ENCODE measurements at regions not wholly inside any gene's neighbourhood (a gene's known extent, or its start where the extent isn't known, plus 50 kb on each side); places are given as distances from the start of the nearest gene placed in this dataset.

- no peak for DNase-seq (ENCODE audit: low spot score)
These were observed 323.7 kb downstream of the SLC4A3 start for GRCh38 chr2:219951099-219951498.

GRCh38 chr2:219954331-219954730 lies 326.9 kb downstream of the SLC4A3 start:
- DNase-seq (ENCODE audit: low spot score), result no peak

- DNase-seq (ENCODE audit: low spot score), result no peak
These were observed 330.4 kb downstream of the SLC4A3 start for GRCh38 chr2:219957820-219958219.

GRCh38 chr2:219958941-219959340 lies 331.5 kb downstream of the SLC4A3 start:
- DNase-seq (ENCODE audit: low spot score), result no peak

- no peak for DNase-seq (ENCODE audit: low spot score)
These were observed 332.0 kb downstream of the SLC4A3 start for GRCh38 chr2:219959471-219959870.

- DNase-seq (ENCODE audit: low spot score), result no peak
These were observed 334.6 kb downstream of the SLC4A3 start for GRCh38 chr2:219961947-219962498.

- DNase-seq (ENCODE audit: low spot score), result no peak
These were observed 335.4 kb downstream of the SLC4A3 start for GRCh38 chr2:219962801-219963200.

GRCh38 chr2:219965287-219966194 lies 338.1 kb downstream of the SLC4A3 start:
- no peak for DNase-seq (ENCODE audit: low spot score)

- no peak for DNase-seq (ENCODE audit: low spot score)
These were observed 340.1 kb downstream of the SLC4A3 start for GRCh38 chr2:219967247-219968245.

- peak; percentile 92 for DNase-seq (ENCODE audit: low spot score)
These were observed 341.4 kb downstream of the SLC4A3 start for GRCh38 chr2:219968685-219969345.

GRCh38 chr2:219969508-219969907 lies 342.1 kb downstream of the SLC4A3 start:
- peak; percentile 82 for DNase-seq (ENCODE audit: low spot score)

- no peak for DNase-seq (ENCODE audit: low spot score)
These were observed 345.7 kb downstream of the SLC4A3 start for GRCh38 chr2:219973136-219973535.

GRCh38 chr2:219976871-219977270 lies 349.4 kb downstream of the SLC4A3 start:
- no peak for DNase-seq (ENCODE audit: low spot score)

- DNase-seq (ENCODE audit: low spot score), result no peak
These were observed 353.2 kb downstream of the SLC4A3 start for GRCh38 chr2:219980638-219981037.

GRCh38 chr2:219983836-219984235 lies 356.4 kb downstream of the SLC4A3 start:
- no peak for DNase-seq (ENCODE audit: low spot score)

GRCh38 chr2:219985017-219985416 lies 357.6 kb downstream of the SLC4A3 start:
- DNase-seq (ENCODE audit: low spot score), result no peak

GRCh38 chr2:219987830-219988229 lies 360.4 kb downstream of the SLC4A3 start:
- DNase-seq (ENCODE audit: low spot score), result peak; percentile 96

GRCh38 chr2:219989744-219990143 lies 362.3 kb downstream of the SLC4A3 start:
- no peak for DNase-seq (ENCODE audit: low spot score)

- no peak for DNase-seq (ENCODE audit: low spot score)
These were observed 363.7 kb downstream of the SLC4A3 start for GRCh38 chr2:219991116-219991515.

GRCh38 chr2:219995399-219995798 lies 368.0 kb downstream of the SLC4A3 start:
- no peak for DNase-seq (ENCODE audit: low spot score)

- DNase-seq (ENCODE audit: low spot score), result no peak
These were observed 368.7 kb downstream of the SLC4A3 start for GRCh38 chr2:219995991-219996765.
